ENCODE measurements at regions not wholly inside any gene's neighbourhood (a gene's known extent, or its start where the extent isn't known, plus 50 kb on each side); places are given as distances from the start of the nearest gene placed in this dataset.

- H3K36me3 ChIP-seq (ENCODE audit: low read depth), result no peaks in the 10 kb centered on the region
- H3K27ac ChIP-seq (ENCODE audit: poor library complexity, severe bottlenecking), result no peak overlapping the region
- H3K9me3 ChIP-seq (ENCODE audit: severe bottlenecking), result no peaks in the 10 kb centered on the region
- no peaks in the 10 kb centered on the region for H3K27me3 ChIP-seq (ENCODE audit: insufficient read depth, poor library complexity, severe bottlenecking)
- H3K4me3 ChIP-seq (ENCODE audit: severe bottlenecking), result no peak overlapping the region
- ATAC-seq (ENCODE audit: low read depth), result no peak
- no peaks in the 10 kb centered on the region for H3K4me1 ChIP-seq (ENCODE audit: insufficient read depth, poor library complexity, severe bottlenecking)
- no peak for TF ChIP-seq CTCF (IDR thresholded peaks at IDR 0.05; ENCODE audit: poor library complexity, severe bottlenecking)
- no peak for DNase-seq (ENCODE audit: low spot score)
Measured at GRCh38 chr5:32850817-32851496, 139.8 kb downstream of the NPR3 start.

GRCh38 chr5:32851559-32852173, 140.5 kb downstream of the NPR3 start:
- Histone ChIP-seq H3K36me3 (ENCODE audit: low read depth) (no peaks in the 10 kb centered on the region), H3K4me1 (ENCODE audit: insufficient read depth, poor library complexity, severe bottlenecking) (no peaks in the 10 kb centered on the region), H3K27me3 (ENCODE audit: insufficient read depth, poor library complexity, severe bottlenecking) (no peaks in the 10 kb centered on the region), H3K27ac (ENCODE audit: poor library complexity, severe bottlenecking) (no peak overlapping the region), H3K9me3 (ENCODE audit: severe bottlenecking) (no peaks in the 10 kb centered on the region), H3K4me3 (ENCODE audit: severe bottlenecking) (no peak overlapping the region)
- no peak for DNase-seq (ENCODE audit: low spot score)
- ATAC-seq (ENCODE audit: low read depth), result no peak
- no peak for TF ChIP-seq CTCF (IDR thresholded peaks at IDR 0.05; ENCODE audit: poor library complexity, severe bottlenecking)

GRCh38 chr5:32852535-32852934, 141.4 kb downstream of the NPR3 start:
- 0 out of 3 replicates have a peak, but pooled peaks have one; percentile 40 for ATAC-seq (ENCODE audit: low read depth)
- H3K27ac ChIP-seq (ENCODE audit: poor library complexity, severe bottlenecking), result no peak overlapping the region
- H3K4me3 ChIP-seq (ENCODE audit: severe bottlenecking), result no peak overlapping the region
- DNase-seq (ENCODE audit: low spot score), result no peak
- H3K4me1 ChIP-seq (ENCODE audit: insufficient read depth, poor library complexity, severe bottlenecking), result no peaks in the 10 kb centered on the region
- no peaks in the 10 kb centered on the region for H3K27me3 ChIP-seq (ENCODE audit: insufficient read depth, poor library complexity, severe bottlenecking)
- TF ChIP-seq CTCF (IDR thresholded peaks at IDR 0.05; ENCODE audit: poor library complexity, severe bottlenecking), result peak; percentile 52
- H3K36me3 ChIP-seq (ENCODE audit: low read depth), result no peaks in the 10 kb centered on the region
- H3K9me3 ChIP-seq (ENCODE audit: severe bottlenecking), result no peaks in the 10 kb centered on the region

GRCh38 chr5:32852976-32853375, 141.9 kb downstream of the NPR3 start:
- TF ChIP-seq CTCF (IDR thresholded peaks at IDR 0.05; ENCODE audit: poor library complexity, severe bottlenecking), result no peak
- Histone ChIP-seq H3K27ac (ENCODE audit: poor library complexity, severe bottlenecking) (no peak overlapping the region), H3K9me3 (ENCODE audit: severe bottlenecking) (no peaks in the 10 kb centered on the region), H3K4me3 (ENCODE audit: severe bottlenecking) (no peak overlapping the region), H3K4me1 (ENCODE audit: insufficient read depth, poor library complexity, severe bottlenecking) (no peaks in the 10 kb centered on the region), H3K27me3 (ENCODE audit: insufficient read depth, poor library complexity, severe bottlenecking) (no peaks in the 10 kb centered on the region), H3K36me3 (ENCODE audit: low read depth) (no peaks in the 10 kb centered on the region)
- ATAC-seq (ENCODE audit: low read depth), result no peak
- DNase-seq (ENCODE audit: low spot score), result no peak

- no peak overlapping the region for H3K27ac ChIP-seq (ENCODE audit: poor library complexity, severe bottlenecking)
- H3K27me3 ChIP-seq (ENCODE audit: insufficient read depth, poor library complexity, severe bottlenecking), result no peaks in the 10 kb centered on the region
- H3K4me3 ChIP-seq (ENCODE audit: severe bottlenecking), result no peak overlapping the region
- no peaks in the 10 kb centered on the region for H3K4me1 ChIP-seq (ENCODE audit: insufficient read depth, poor library complexity, severe bottlenecking)
- H3K36me3 ChIP-seq (ENCODE audit: low read depth), result no peaks in the 10 kb centered on the region
- DNase-seq (ENCODE audit: low spot score), result no peak
- ATAC-seq (ENCODE audit: low read depth), result no peak
- no peak for TF ChIP-seq CTCF (IDR thresholded peaks at IDR 0.05; ENCODE audit: poor library complexity, severe bottlenecking)
- H3K9me3 ChIP-seq (ENCODE audit: severe bottlenecking), result peaks cover 5% of the 10 kb centered on the region
Measured at GRCh38 chr5:32854473-32854872, 143.4 kb downstream of the NPR3 start.
